ENCODE measurements at regions not wholly inside any gene's neighbourhood (a gene's known extent, or its start where the extent isn't known, plus 50 kb on each side); places are given as distances from the start of the nearest gene placed in this dataset.
A peak's percentile ranks its signal among the peaks of the same experiment; 100 is the strongest.

DNA sequence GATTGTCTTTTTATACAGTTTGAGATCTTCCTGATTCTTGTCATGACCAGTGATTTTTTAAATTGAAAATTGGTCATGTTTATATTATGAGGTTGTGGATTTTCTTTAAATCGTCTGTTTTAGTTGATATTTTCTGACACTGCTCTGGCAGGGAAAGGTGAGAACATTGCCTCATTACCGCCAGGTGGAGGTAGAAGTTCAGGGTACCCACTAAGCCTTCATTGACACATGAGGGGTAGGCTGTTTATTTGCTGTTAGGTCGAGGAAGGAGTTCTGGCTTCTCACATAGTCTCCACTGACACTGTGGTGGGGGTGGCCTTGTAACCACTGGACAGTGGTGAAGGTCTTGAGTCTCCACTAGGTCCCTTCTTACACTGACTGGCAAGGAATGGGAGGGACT, 117.6 kb upstream of the GPR101 start:
- TF ChIP-seq, protein P1, sequence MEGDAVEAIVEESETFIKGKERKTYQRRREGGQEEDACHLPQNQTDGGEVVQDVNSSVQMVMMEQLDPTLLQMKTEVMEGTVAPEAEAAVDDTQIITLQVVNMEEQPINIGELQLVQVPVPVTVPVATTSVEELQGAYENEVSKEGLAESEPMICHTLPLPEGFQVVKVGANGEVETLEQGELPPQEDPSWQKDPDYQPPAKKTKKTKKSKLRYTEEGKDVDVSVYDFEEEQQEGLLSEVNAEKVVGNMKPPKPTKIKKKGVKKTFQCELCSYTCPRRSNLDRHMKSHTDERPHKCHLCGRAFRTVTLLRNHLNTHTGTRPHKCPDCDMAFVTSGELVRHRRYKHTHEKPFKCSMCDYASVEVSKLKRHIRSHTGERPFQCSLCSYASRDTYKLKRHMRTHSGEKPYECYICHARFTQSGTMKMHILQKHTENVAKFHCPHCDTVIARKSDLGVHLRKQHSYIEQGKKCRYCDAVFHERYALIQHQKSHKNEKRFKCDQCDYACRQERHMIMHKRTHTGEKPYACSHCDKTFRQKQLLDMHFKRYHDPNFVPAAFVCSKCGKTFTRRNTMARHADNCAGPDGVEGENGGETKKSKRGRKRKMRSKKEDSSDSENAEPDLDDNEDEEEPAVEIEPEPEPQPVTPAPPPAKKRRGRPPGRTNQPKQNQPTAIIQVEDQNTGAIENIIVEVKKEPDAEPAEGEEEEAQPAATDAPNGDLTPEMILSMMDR (IDR thresholded peaks at IDR 0.05), result peak; percentile 40
- TF ChIP-seq EZH2 (IDR thresholded peaks at IDR 0.05), result no peak
- no peak for TF ChIP-seq EZH2phosphoT487 (IDR thresholded peaks at IDR 0.05)
